HG03457 (cell line): ENCODE measurements at regions not wholly inside any gene's neighbourhood (a gene's known extent, or its start where the extent isn't known, plus 50 kb on each side); places are given as distances from the start of the nearest gene placed in this dataset.
"Not testable (repeated sequence)": the region's sequence is repeated elsewhere in the genome, so short reads cannot be mapped to it uniquely, and the experiment has no call there.

Experiments
- ATAC-seq: cut with Tn5 transposase; IDR thresholded peaks from one replicate; pipeline ENCODE4 v1.9.1; 2021; ENCODE audit warnings: moderate number of reproducible peaks; ENCODE audit not compliant: unreplicated experiment

DNA sequence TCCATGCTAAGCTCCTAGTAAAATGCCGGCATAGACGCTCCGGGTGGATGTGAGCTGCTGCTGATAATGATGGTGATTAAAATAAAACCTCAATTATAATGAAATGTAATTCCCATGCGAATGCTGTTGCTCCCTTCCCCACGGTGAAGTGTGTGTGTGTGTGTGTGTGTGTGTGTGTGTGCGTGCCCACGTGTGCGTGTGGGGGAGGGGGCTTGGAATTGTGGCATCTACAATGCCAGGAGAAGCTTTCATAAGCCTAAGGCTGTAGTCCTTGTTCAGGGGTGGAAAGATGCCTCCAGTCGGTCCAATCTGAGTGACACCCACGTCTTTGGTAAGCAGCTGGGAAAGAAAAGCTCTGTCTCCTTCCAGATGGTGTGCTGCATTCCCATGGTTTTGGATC is 137.9 kb downstream of the CDH26 start:
- no peak for ATAC-seq

DNA sequence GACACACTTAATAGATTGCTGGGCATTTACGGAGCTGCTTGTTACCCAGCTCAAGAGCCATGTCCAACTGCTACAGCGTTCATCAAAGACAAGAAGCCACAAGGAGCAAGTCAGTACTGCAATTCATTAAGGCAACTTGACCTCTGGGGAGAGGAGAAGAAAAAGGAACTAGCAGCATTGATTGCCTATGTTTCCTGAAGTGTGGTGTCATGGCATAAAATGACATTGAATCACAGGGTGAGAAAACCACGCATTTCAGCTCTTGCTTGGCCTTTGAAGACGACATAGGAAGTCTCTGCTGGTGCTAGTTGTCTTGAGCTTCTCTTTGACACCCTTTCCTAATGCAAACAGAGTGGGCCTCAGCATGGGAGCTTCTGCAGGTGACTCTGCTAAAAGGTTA is 139.1 kb downstream of the CDH26 start:
- ATAC-seq = no peak

DNA sequence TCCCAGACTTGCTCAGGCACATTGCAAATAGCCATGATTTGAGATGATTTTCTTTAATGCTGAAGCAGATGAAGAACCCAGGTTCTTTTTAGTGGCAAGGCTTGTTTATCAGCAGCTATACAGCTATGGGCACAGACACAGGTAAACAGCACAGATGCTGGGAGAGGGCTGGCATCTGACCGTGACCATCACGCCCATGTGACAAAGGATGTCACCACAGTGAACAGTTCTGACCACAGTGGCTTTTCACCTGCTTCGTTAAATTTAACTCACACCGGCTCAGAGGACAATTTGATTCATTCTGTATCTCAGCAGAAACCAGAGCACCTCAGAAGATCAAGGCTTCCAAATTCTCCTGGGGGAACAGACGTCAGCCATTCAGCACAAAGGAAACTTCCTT is 142.6 kb downstream of the CDH26 start:
- ATAC-seq = no peak

DNA sequence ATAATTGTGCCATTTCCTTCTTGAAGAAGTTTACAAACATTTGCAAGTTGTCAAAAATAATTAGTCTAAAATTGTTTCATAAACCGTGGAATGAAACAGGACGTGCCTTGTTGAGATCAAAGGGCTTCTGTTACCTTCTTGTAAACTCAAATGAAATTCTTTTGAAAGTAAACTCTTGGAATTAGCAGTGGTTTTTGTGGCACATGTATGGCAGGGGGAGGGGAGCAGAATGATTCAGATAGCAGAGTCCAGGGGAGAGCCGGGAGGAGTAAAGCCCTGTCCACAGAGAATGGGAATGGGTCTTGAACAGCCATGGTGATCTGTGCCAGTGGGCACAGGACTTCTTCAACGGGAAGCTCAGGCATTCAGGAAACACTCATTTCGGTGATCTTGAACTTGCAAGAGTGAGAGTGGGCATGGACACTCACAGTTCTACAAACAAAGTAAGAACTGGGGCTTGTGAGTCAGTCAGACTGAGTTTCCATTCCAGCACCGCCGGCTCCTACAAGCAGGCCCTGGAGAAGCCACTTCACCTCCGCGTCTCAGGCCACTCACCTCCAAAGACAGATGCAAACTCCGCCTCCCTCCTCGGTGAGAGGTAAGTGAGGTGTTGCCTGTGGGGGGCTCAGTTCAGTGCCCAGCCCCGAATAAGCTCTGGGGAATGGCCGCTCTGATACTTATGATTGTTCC is 143.1 kb downstream of the CDH26 start:
- no peak for ATAC-seq

DNA sequence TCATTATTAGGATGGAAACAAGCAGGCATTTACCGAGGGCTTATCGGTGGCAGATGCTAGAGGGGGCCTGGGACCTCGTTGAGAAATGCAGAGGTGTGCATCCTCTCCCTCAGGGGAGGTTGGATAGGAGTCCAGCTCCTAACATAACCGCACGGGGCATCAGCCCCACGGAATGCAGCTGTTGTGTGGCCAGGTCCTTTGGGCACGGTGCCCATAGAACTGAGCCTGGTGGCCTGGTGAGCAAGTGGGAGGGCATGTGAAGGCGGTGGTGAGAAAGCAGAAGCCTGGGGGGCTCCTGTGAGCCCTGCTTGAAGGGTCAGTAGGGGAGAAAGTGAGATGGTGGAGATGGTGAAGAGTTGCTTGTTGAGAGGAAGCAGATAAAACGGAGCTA is 143.7 kb downstream of the CDH26 start:
- ATAC-seq = no peak

DNA sequence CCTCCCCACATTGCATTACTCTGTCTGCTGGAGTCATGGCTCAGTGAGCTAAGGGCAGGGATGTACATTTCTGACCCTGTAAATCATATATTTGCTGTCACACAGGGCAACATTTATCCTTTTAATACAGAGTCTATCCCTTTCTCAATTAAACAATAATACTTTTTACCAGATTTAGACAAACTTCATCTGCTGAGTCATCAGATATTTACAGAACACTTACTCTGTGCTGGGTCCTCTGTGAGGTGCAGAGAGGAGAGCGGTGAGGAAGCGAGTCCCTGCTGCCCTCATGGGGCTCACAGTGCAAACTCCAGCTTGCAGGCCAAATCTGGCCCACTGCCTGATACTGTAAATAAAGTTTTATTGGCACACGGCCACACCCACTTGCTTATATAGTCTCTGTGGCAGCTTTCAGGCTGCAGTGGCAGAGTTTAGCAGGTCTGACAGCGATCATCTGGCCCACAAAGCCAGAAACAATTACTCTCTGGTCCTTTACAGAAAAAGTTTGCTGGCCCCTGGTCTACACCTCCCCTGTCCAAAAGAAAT is 144.5 kb downstream of the CDH26 start:
- ATAC-seq = no peak

DNA sequence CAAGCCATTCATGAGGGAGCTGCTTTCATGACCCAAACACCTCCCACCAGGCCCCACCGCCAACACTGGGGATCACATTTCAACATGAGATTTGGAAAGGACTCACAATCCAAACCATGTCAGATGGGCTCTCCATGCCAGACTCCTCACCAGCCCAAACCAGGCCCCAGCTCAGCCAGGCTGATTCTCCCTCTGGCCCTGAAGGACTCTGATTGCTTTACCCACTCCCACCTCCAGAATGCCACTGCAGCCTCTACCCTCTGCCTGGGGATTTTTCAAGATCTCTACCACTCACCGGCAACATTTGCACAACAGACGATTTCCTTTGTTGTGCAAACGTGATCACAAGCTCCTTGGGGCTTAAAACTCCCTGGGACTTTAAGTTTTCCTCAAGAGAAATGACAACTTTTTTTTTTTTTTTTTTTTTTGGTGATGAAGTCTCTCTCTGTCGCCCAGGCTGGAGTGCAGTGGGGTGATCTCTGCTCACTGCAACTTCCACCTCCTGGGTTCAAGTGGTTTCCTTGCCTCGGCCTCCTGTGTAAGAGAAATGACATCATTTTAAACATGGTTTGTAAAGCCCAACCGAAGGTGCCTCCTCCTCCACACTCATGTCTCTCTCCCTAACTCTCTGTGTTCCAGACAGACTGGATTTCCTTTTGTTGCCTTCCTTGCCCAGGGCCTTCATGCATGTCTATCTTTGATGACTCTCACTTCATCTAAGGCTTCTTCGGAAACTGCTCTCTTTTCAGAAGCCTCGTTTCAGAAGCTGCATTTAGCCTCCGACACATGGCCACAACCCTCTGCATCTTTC is 147.0 kb downstream of the CDH26 start:
- no peak for ATAC-seq

DNA sequence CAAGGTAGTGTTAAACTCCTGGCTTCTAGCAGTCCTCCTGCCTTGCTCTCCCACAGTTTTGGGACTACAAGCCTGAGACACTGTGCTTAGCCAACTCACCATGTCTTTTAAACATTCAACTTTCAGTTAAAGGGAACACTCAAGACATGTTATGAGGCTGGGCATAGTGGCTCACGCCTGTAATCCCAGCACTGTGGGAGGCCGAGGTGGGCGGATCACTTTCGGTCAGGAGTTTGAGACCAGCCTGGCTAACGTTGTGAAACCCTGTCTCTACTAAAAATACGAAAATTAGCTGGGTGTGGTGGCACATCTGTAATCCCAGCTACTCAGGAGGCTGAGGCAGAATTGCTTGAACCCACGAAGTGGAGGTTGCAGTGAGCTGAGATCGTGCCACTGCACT is 148.0 kb downstream of the CDH26 start:
- not testable (repeated sequence) for ATAC-seq

DNA sequence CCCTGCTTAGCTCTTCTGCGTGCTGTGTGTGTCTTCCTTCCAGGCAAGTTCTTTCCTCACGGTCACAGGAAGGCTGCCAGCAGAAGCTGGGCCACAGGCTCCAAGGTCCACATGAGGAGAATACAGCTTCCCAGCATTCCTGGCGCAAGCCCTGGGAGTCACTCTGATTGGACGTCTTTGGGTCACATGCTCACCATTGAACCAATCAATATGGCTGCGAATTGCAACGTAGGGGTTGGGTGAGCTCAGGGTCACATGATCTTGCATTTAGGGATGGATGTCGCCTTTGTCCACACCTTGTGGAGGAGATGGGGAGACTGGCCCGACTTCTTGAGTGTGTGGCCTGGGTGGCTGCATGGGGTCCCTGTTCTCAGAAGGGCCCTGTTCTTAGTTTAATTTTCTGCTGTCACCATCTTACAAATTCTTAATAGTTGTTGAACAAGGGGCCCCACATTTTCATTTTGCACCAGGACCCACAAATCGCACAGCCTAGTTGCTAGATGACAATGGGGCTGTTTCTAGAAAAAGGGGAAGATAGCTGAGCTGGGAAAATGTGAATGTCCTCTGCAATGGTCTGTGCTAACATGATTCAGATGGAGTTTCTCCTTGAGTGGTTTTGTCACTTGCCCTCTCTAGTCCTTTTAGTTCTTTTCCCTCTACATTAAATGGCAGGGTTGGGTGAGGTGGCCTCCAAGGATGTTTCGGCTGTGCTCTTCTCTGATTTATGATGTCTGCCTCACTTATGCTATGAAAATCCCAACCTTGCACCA is 149.6 kb downstream of the CDH26 start:
- no peak for ATAC-seq

DNA sequence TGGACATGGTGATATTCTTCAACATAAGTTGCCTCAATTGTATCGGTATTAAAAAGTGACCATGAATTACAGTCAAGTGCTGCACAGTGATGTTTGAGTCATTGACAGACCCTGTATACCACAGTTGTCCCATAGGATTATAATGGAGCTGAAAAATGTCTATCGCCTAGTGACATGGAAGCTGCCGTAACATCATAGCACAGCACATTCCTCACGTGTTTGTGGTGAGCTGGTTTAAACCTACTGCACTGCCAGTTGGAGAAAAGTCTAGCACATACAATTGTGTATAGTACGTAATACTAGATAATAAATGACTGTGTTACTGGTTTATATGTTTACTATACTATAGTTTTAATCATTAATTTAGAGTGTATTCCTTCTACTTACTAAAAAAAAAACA is 150.2 kb downstream of the CDH26 start:
- ATAC-seq = no peak

DNA sequence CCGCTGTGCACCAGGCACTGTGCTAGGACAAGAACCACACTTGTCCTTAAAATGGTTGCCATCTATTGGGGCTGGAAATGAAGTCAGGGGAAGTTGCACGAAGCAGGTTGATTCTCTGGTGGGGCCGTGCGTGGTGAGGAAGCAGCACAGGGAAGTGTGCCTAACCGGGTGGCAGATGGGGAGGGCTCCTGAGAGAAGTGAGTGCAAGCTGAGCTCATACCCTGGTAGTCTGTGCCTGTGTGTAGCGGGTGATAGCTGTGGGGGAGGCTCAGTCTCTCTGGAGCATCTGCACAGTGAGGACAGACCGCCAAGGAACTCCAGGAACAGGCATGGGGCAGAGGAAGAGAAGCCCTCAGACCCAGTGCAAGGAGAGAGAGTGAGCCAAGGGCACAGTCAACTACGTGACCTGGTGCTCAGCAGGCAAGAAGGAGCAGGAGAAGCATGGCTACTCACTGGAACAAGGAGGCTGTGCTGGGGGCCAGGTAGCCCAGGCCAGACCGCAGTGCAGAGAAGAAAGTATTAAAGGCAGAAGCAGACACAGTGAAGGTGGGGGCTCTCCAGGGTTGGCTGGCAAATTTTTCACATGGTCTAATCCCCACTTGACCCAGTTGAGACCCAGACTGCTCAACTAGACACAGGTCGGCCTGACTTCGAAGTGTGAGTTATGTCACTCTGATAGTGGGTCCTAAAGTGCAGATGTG is 155.0 kb downstream of the CDH26 start:
- no peak for ATAC-seq

DNA sequence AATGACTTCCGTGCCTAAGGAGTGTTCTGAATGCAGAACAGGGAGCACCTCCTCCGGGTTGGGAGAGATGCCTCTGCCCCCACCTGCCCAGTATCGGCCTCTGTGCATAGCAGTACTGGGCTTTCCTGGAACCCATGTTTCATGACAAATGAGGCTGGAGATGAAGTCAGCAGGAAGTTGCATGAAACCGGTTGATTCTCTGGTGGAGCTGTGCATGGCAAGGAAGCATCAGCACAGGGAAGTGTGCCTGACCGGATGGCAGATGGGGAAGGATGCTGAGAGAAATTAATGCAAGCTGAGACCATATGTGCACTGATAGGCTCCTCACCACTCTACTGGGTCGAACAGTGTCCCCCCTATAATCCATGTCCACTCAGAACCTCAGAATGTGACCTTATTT is 155.5 kb downstream of the CDH26 start:
- no peak for ATAC-seq

DNA sequence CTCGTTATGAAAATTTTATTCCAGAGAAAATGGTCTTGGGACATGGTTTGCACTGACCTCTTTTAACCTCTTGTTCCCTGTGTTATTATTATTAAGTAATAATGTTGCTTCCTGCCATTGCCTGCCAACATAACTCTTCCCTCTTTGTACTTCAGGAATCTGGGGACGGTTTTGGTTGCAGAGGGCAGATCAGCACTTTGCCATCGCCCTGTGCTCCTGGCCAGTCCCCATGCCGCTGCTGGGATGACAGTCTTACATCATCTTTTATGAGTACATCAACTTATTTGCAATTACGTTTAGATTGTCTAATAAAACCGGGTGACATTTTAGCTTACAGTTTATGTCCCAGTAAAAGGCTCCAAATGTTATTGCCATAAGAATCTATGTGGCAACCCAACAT is 157.2 kb downstream of the CDH26 start:
- ATAC-seq = no peak

DNA sequence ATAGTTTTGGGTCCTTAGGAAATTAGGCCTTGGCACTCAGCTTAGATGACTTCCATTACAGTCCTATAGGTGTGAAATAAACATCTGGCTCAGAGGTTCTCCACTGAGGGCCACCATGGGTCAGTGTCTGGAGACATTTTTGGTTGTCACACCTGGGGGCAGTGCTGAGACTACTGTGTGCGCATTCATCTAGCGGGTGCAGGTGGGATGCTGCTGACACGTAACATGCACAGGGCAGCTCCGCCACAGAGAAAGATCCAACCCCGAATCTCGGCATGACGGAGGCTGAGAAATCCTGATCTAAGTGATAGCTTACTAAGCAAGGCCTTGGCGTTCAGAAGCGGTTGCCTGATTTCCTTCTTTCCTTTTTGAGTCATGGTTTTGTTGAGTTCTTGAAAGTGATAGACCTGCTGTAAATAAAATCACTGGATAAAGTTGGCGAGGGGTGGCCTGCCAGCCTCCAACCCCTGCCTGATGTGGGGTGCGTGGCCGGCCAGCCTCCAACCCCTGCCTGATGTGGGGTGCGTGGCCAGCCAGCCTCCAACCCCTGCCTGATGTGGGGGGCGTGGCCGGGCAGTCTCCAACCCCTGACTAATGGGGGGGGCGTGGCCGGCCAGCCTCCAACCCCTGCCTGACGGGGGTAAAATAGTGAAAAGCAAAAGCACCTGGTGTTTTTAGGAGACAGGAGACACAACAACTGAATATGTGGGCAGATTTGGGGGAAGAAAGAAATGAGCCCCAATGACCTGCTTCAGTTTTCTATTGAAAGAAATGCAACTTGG is 158.1 kb downstream of the CDH26 start:
- no peak for ATAC-seq

DNA sequence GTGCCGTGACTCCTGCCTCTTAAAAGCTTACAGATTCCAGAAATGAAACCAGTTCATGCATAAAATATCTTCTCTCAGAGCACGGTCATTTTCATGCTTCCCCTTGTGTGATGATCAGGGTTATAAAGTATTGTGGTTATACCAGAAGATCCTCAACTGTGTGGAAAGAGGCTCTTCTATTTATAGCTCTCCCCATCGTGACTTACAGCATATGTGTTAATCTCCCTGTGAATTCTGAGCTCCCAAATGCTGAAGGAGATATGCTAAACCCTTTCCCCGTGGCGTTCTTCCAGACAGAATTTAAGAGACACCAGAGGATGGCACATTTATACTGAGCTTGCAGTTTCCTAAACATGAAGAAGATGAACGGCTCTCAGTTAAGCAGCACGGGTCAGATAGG is 158.8 kb downstream of the CDH26 start:
- ATAC-seq = no peak

DNA sequence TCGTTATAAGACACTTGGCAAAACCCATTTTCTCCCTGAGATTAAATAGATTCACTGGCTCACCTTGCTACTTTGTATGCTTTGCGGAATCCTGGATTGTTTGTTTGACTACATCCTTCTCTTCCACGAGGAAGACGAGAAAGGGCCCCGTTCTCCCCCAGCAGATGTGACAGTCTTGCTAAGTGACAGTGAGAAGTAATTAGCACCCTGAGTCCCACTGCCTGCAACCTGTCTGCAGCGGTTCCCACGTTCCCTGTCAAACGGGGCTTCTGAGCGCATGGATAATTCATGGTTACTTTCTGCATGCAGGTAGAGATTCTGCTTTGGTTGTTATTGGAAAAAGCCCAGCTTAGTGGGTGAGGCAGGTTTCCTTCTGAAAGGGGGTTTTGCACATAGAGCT is 163.7 kb downstream of the CDH26 start:
- ATAC-seq = no peak

DNA sequence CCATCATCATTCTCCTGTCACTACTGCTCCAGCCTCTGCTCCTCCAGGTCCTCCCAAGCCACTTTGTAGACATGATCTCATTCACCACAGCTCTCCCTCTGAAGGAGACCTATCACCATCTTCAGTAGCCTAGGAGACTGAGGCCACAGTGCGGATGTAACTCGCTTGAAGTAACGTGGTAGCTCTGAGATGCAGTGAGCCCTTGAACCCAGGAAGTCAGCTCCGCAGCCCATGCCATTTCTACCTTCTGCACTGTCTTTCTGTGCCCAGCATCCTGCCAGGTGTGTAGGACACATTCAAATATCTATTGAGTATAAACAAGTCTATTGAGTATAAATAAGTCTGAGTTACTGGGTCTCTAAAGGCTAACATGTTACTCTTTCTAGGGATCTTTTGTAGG is 164.4 kb downstream of the CDH26 start:
- no peak for ATAC-seq

DNA sequence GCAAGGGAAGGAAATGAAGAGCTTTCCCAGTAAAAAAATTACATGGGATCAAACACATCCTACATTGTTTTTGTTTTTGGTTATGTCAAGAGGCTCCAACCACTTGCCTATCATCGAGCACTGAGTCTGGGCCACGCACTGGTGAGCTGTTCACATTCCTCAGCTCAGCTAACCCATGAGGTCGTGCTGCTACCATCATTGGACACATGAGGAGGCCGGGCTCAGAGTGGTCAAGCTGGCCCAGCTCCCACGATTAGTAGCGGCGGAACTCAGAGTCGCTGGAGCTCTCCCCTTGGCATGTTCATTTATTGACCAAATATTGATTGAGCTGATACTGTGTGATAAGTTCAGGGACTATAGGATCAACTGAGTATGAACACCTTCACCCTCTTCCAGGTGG is 164.9 kb downstream of the CDH26 start:
- ATAC-seq = no peak

DNA sequence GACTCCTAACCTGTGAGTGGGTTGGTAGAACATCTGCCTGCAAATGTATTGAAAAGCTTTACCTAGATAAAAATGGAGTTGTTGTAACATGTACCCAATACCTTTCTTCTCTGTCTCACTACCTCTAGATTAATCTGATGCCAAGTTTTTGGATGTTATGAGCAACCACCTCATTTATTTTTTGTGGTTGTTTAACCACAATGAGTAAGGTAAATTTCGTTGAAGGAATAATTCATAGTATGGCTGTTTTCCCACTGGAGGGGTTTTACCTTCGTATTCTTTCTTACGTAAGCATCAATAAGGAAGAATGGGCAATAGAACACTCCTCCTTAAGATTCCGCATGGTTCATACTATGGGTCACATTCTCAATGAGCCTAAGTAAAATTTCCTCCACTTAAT is 165.4 kb downstream of the CDH26 start:
- ATAC-seq = no peak

DNA sequence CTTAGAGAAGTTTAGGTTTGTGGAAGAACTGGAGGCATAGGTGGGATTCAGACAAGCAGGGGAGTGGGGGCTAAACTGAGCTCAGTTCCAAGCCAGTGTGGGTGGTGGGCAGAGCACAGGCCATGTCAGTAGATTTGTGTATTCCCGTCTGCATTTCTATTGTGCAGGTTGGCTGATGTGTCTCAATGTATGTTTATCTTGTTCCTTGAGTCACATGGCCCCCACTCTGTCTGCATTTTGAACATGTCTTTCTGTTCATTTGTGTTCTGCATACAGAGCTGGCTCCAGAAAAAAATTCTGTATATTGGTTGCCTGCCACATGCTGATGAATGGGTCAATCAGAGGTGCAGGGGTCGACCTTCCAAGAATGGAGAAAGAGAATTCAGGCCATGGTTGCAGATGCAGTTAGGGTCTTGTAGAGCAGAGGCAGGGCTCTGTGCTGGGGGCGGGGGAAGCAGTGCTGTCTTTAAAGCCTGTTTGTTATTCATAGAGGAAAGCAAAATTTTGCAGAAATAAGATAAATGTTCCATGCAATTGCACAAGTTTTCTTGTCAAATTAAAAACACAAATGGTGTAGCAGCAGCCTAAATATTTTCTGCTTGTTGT is 166.7 kb downstream of the CDH26 start:
- no peak for ATAC-seq
